Esophagus muscularis mucosa (tissue), 3 donors: ENCODE measurements at regions not wholly inside any gene's neighbourhood (a gene's known extent, or its start where the extent isn't known, plus 50 kb on each side); places are given as distances from the start of the nearest gene placed in this dataset.

Experiments used
- POLR2A ChIP-seq: fragments of 450-650 bp; IDR thresholded peaks from one replicate; pipeline ENCODE4 v1.6.1; 2017; ENCODE audit warnings: antibody characterized with exemption, moderate library complexity, mild to moderate bottlenecking, low read depth
- POLR2AphosphoS5 ChIP-seq, 2 donors: sonication (generic); formaldehyde crosslinking; IDR thresholded peaks; one replicate each; pipeline ENCODE4 v1.6.1; 2017; ENCODE audit warnings: antibody characterized with exemption in 2 of 2
- TF ChIP-seq, protein P1 (sequence below), 3 experiments: fragments of 200-600 bp in 2 of 3; fragments of 450-650 bp in 1 of 3; sonication (generic) in 2 of 3; IDR thresholded peaks; one replicate each; pipeline ENCODE4 v1.5.1; 2017 to 2019; ENCODE audit warnings: antibody characterized with exemption in 3 of 3, mild to moderate bottlenecking in 2 of 3, moderate library complexity in 1 of 3

DNA sequence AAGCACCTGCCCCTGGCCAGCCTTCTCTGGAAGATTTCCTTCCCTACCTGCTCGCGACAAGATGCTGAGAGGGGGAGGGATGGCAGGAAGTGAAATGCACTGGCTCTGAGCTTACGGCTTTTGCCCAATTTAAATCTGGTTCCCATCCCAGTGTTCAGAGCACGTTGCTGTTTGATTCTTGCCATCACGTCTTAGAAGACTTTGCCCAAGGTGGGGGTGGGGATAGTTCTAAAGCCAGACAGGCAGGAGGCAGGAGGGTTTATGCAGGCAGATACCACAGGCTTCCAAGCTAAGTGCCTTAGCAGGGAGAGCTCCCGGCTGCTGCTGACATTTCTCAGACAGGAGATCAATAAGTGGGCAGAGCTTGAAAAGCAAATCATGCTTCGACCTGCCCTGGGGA, 393.9 kb downstream of the MID1IP1 start:
- TF ChIP-seq, protein P1, sequence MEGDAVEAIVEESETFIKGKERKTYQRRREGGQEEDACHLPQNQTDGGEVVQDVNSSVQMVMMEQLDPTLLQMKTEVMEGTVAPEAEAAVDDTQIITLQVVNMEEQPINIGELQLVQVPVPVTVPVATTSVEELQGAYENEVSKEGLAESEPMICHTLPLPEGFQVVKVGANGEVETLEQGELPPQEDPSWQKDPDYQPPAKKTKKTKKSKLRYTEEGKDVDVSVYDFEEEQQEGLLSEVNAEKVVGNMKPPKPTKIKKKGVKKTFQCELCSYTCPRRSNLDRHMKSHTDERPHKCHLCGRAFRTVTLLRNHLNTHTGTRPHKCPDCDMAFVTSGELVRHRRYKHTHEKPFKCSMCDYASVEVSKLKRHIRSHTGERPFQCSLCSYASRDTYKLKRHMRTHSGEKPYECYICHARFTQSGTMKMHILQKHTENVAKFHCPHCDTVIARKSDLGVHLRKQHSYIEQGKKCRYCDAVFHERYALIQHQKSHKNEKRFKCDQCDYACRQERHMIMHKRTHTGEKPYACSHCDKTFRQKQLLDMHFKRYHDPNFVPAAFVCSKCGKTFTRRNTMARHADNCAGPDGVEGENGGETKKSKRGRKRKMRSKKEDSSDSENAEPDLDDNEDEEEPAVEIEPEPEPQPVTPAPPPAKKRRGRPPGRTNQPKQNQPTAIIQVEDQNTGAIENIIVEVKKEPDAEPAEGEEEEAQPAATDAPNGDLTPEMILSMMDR (IDR thresholded peaks at IDR 0.05): no peak
- TF ChIP-seq POLR2AphosphoS5 (IDR thresholded peaks at IDR 0.05) (no peak), POLR2A (no peak)
